GM21423 (cell line): ENCODE measurements at regions not wholly inside any gene's neighbourhood (a gene's known extent, or its start where the extent isn't known, plus 50 kb on each side); places are given as distances from the start of the nearest gene placed in this dataset.
"Not testable (repeated sequence)": the region's sequence is repeated elsewhere in the genome, so short reads cannot be mapped to it uniquely, and the experiment has no call there.

Source experiments
- ATAC-seq: cut with Tn5 transposase; IDR thresholded peaks from one replicate; pipeline ENCODE4 v1.9.1; 2021; ENCODE audit warnings: mild to moderate bottlenecking, moderate library complexity; ENCODE audit not compliant: unreplicated experiment

GRCh38 chr17:45645330-45645729, 138.8 kb upstream of the CRHR1 start:
- ATAC-seq = no peak

GRCh38 chr17:45646288-45646988, 137.7 kb upstream of the CRHR1 start:
- ATAC-seq = no peak

GRCh38 chr17:45648642-45649041, 135.5 kb upstream of the CRHR1 start:
- no peak for ATAC-seq

GRCh38 chr17:45649796-45650195, 134.3 kb upstream of the CRHR1 start:
- ATAC-seq = no peak

- ATAC-seq = no peak
Observed at GRCh38 chr17:45650561-45650960, 133.6 kb upstream of the CRHR1 start.

- ATAC-seq = no peak
Observed at GRCh38 chr17:45651145-45651709, 132.9 kb upstream of the CRHR1 start.

GRCh38 chr17:45653616-45654015, 130.5 kb upstream of the CRHR1 start:
- ATAC-seq = no peak

- ATAC-seq = no peak
Observed at GRCh38 chr17:45656527-45657181, 127.5 kb upstream of the CRHR1 start.

- no peak for ATAC-seq
Observed at GRCh38 chr17:45660474-45660873, 123.6 kb upstream of the CRHR1 start.

GRCh38 chr17:45662432-45662831, 121.7 kb upstream of the CRHR1 start:
- ATAC-seq = no peak

GRCh38 chr17:45663772-45664171, 120.3 kb upstream of the CRHR1 start:
- ATAC-seq = no peak

- ATAC-seq = no peak
Observed at GRCh38 chr17:45664921-45665320, 119.2 kb upstream of the CRHR1 start.

GRCh38 chr17:45666046-45666600, 118.0 kb upstream of the CRHR1 start:
- ATAC-seq = no peak

- ATAC-seq = no peak
Observed at GRCh38 chr17:45666641-45667040, 117.5 kb upstream of the CRHR1 start.

GRCh38 chr17:45667591-45668171, 116.4 kb upstream of the CRHR1 start:
- ATAC-seq = no peak

GRCh38 chr17:45668316-45668715, 115.8 kb upstream of the CRHR1 start:
- no peak for ATAC-seq

GRCh38 chr17:45672301-45672700, 111.8 kb upstream of the CRHR1 start:
- ATAC-seq = no peak

GRCh38 chr17:45672792-45673191, 111.3 kb upstream of the CRHR1 start:
- ATAC-seq = no peak

- ATAC-seq = not testable (repeated sequence)
Observed at GRCh38 chr17:45673759-45674158, 110.4 kb upstream of the CRHR1 start.

- ATAC-seq = no peak
Observed at GRCh38 chr17:45675012-45675411, 109.1 kb upstream of the CRHR1 start.

GRCh38 chr17:45675892-45676291, 108.2 kb upstream of the CRHR1 start:
- no peak for ATAC-seq

GRCh38 chr17:45676695-45677094, 107.4 kb upstream of the CRHR1 start:
- ATAC-seq = no peak
